ENCODE measurements at regions not wholly inside any gene's neighbourhood (a gene's known extent, or its start where the extent isn't known, plus 50 kb on each side); places are given as distances from the start of the nearest gene placed in this dataset.
"Not testable (repeated sequence)": the region's sequence is repeated elsewhere in the genome, so short reads cannot be mapped to it uniquely, and the experiment has no call there.

GRCh38 chr6:49233483-49233882 is 229.6 kb downstream of the MMUT start:
- TF ChIP-seq CTCF (conservative IDR thresholded peaks at IDR 0.05) = no peak
- TF ChIP-seq ZFX (IDR thresholded peaks at IDR 0.05) = no peak

GRCh38 chr6:49225471-49225870 is 237.6 kb downstream of the MMUT start:
- H3K27ac ChIP-seq = no peak overlapping the region
- TF ChIP-seq ZFX (IDR thresholded peaks at IDR 0.05) (no peak), CTCF (conservative IDR thresholded peaks at IDR 0.05) (no peak)

More at GRCh38 chr6:49233483-49233882, 229.6 kb downstream of the MMUT start:
- H3K27ac ChIP-seq = no peak overlapping the region

GRCh38 chr6:49220293-49220692 is 242.8 kb downstream of the MMUT start:
- no peak overlapping the region for H3K27ac ChIP-seq
- no peak for TF ChIP-seq CTCF (conservative IDR thresholded peaks at IDR 0.05)
- no peak for TF ChIP-seq ZFX (IDR thresholded peaks at IDR 0.05)

- no peak for TF ChIP-seq ZFX (IDR thresholded peaks at IDR 0.05)
- no peak for TF ChIP-seq CTCF (conservative IDR thresholded peaks at IDR 0.05)
- H3K27ac ChIP-seq = no peak overlapping the region
Observed at GRCh38 chr6:49205526-49205925, 257.5 kb downstream of the MMUT start.

- TF ChIP-seq ZFX (IDR thresholded peaks at IDR 0.05) (no peak), CTCF (conservative IDR thresholded peaks at IDR 0.05) (no peak)
- H3K27ac ChIP-seq = no peak overlapping the region
Observed at GRCh38 chr6:49202924-49203536, 260.0 kb downstream of the MMUT start.

- H3K27ac ChIP-seq = no peak overlapping the region
- TF ChIP-seq CTCF (conservative IDR thresholded peaks at IDR 0.05) (no peak; the same call in 1 of the 2 replicates), ZFX (IDR thresholded peaks at IDR 0.05) (no peak)
Observed at GRCh38 chr6:49198015-49198414, 265.0 kb downstream of the MMUT start.

- H3K27ac ChIP-seq = not testable (repeated sequence)
Observed at GRCh38 chr6:49162379-49162778, 300.7 kb downstream of the MMUT start.

GRCh38 chr6:49155316-49155715 is 307.7 kb downstream of the MMUT start:
- H3K27ac ChIP-seq = no peak overlapping the region
- no peak for TF ChIP-seq ZFX (IDR thresholded peaks at IDR 0.05)
- no peak for TF ChIP-seq CTCF (conservative IDR thresholded peaks at IDR 0.05)

Data from C4-2B (cell line).